HepG2 (cell line): ENCODE measurements at regions not wholly inside any gene's neighbourhood (a gene's known extent, or its start where the extent isn't known, plus 50 kb on each side); places are given as distances from the start of the nearest gene placed in this dataset.

Experiments used
- ATAC-seq: fragments of 200-7000 bp; cut with Tn5 transposase; 3 replicates; pipeline ENCODE4 v1.9.1; 2020; ENCODE audit warnings: mild to moderate bottlenecking, moderate library complexity
- BruUV-seq: library from RNA; stranded (reverse); fragments of 400-500 nt; replicated peaks from 2 replicates; lab custom pipeline; 2021; lab: Mats Ljungman, UMichigan
- CTCF ChIA-PET: fragments of 300-600 bp; formaldehyde crosslinking; extraction: SDS; loops from one replicate; lab custom pipeline; 2021; ENCODE audit warnings: low total read pairs, inconsistent platforms, low intra/inter-chr PET ratio; lab: Yijun Ruan, JAX
- POLR2A ChIA-PET: fragments of 350-600 bp; sonication (Branson Sonifier 250); formaldehyde crosslinking; loops from one replicate; lab custom pipeline; 2020; ENCODE audit warnings: antibody characterized with exemption, inconsistent platforms; lab: Yijun Ruan, JAX
- DNase-seq: peaks from one replicate; pipeline ENCODE4 v3.0.0-alpha.2; 2015; ENCODE audit warnings: low spot score
- FAIRE-seq: peaks from 3 replicates; lab custom pipeline; 2011; peaks lifted over from hg19 to GRCh38; lab: Jason Lieb, UNC
- H2AFZ ChIP-seq: one replicate; pipeline ENCODE4 v1.6.1; 2011; ENCODE audit warnings: low read length, inconsistent platforms
- H3K27ac ChIP-seq: fragments of 300-600 bp; 3 replicates; pipeline ENCODE4 v1.8.0; 2011; ENCODE audit warnings: mixed run types, mild to moderate bottlenecking, mixed read lengths, low read length, inconsistent platforms; ENCODE audit not compliant: insufficient read depth; ENCODE audit errors: extremely low read length
- H3K27me3 ChIP-seq, 2 experiments: fragments of 200-600 bp in 1 of 2; 2 replicates in 1 of 2; 3 replicates in 1 of 2; pipeline versions ENCODE4 v1.6.0 to v1.8.0; 2011; ENCODE audit warnings: low read length in 2 of 2, mild to moderate bottlenecking in 2 of 2, moderate library complexity in 2 of 2, inconsistent platforms in 1 of 2; ENCODE audit not compliant: insufficient read depth in 2 of 2, control insufficient read depth in 1 of 2
- H3K36me3 ChIP-seq, 2 experiments: fragments of 200-600 bp in 1 of 2; replicated peaks in 1 of 2; 2 replicates in 1 of 2; 3 replicates in 1 of 2; pipeline versions ENCODE4 v1.5.1 to v1.8.0; 2011; ENCODE audit warnings: low read length in 2 of 2, inconsistent platforms in 1 of 2; ENCODE audit not compliant: insufficient read depth in 2 of 2, control insufficient read depth in 1 of 2
- H3K4me1 ChIP-seq: 2 replicates; pipeline ENCODE4 v1.5.1; 2012; ENCODE audit warnings: low read length, inconsistent platforms; ENCODE audit not compliant: insufficient read depth
- H3K4me2 ChIP-seq: 2 replicates; pipeline ENCODE4 v1.6.0; 2011; ENCODE audit warnings: low read depth, low read length, inconsistent platforms
- H3K4me3 ChIP-seq, 3 experiments: fragments of 200-600 bp in 1 of 3; sonication (generic), shearing (Covaris generic) in 1 of 3; replicated peaks in 1 of 3; 2 replicates each; pipeline ENCODE4 v1.5.1; 2011 to 2016; ENCODE audit warnings: low read length in 3 of 3, inconsistent platforms in 2 of 3, low read depth in 2 of 3, mild to moderate bottlenecking in 2 of 3, control low read depth in 1 of 3, mixed read lengths in 1 of 3; ENCODE audit not compliant: insufficient read depth in 1 of 3
- H3K79me2 ChIP-seq: one replicate; pipeline ENCODE4 v1.6.1; 2011; ENCODE audit warnings: low read length, inconsistent platforms; ENCODE audit not compliant: insufficient read depth
- H3K9ac ChIP-seq: 2 replicates; pipeline ENCODE4 v1.6.0; 2011; ENCODE audit warnings: mild to moderate bottlenecking, low read depth, low read length, inconsistent platforms; ENCODE audit not compliant: insufficient read depth
- H3K9me3 ChIP-seq: 2 replicates; pipeline ENCODE4 v1.5.1; 2012; ENCODE audit warnings: mild to moderate bottlenecking, low read length
- H4K20me1 ChIP-seq: 2 replicates; pipeline ENCODE4 v1.6.0; 2011; ENCODE audit warnings: inconsistent platforms, mild to moderate bottlenecking, low read length, moderate library complexity; ENCODE audit not compliant: insufficient read depth
- ELF4 ChIP-seq: sonication (generic); formaldehyde crosslinking; IDR thresholded peaks from 2 replicates; pipeline ENCODE4 v1.5.0; 2020; ENCODE audit warnings: missing genetic modification reagents, mild to moderate bottlenecking, moderate library complexity, borderline replicate concordance
- ESRRA ChIP-seq: sonication (generic); formaldehyde crosslinking; IDR thresholded peaks from 2 replicates; pipeline ENCODE4 v1.5.1; 2020; ENCODE audit warnings: mild to moderate bottlenecking, low read depth, missing genetic modification reagents
- GRHL1 ChIP-seq: sonication (generic); formaldehyde crosslinking; conservative IDR thresholded peaks from 2 replicates; pipeline ENCODE4 v1.8.0; 2022; ENCODE audit warnings: missing genetic modification reagents
- HNRNPL ChIP-seq: fragments of 200-400 bp; formaldehyde crosslinking; IDR thresholded peaks from 2 replicates; pipeline ENCODE4 v1.6.1; 2017; ENCODE audit warnings: mild to moderate bottlenecking, low read depth, low read length
- MTF1 ChIP-seq: sonication (generic); formaldehyde crosslinking; IDR thresholded peaks from 2 replicates; pipeline ENCODE4 v1.5.0; 2020; ENCODE audit warnings: missing genetic modification reagents
- RNF2 ChIP-seq: fragments of 450-650 bp; conservative IDR thresholded peaks from 2 replicates; pipeline ENCODE4 v1.6.1; 2016; ENCODE audit warnings: low read depth
- ZNF18 ChIP-seq: sonication (generic); formaldehyde crosslinking; IDR thresholded peaks from 2 replicates; pipeline ENCODE4 v1.8.0; 2022; ENCODE audit warnings: mild to moderate bottlenecking, missing genetic modification reagents; ENCODE audit not compliant: insufficient replicate concordance
- ZNF354B ChIP-seq: sonication (generic); formaldehyde crosslinking; IDR thresholded peaks from 2 replicates; pipeline ENCODE4 v1.8.0; 2022; ENCODE audit warnings: mild to moderate bottlenecking, missing genetic modification reagents
- ZSCAN5A ChIP-seq: sonication (generic); formaldehyde crosslinking; IDR thresholded peaks from 2 replicates; pipeline ENCODE4 v1.8.0; 2022; ENCODE audit warnings: mild to moderate bottlenecking, missing genetic modification reagents, borderline replicate concordance
- WGBS: methylation state at CpG from one replicate; pipeline ENCODE4 v1.1.6; 2017; ENCODE audit warnings: low lambda C conversion rate; 5-methylcytosine and 5-hydroxymethylcytosine counted together
- in situ Hi-C: cut with HindIII; loops from 2 replicates; pipeline ENCODE4 v1.10.0; 2017; ENCODE audit warnings: low pct_unique_long_range_greater_than_20kb; ENCODE audit not compliant: extremely low pct_ligation_motif_present
- intact Hi-C: fragments of 100-400 bp; cut with micrococcal nuclease; formaldehyde crosslinking; loops from one replicate; pipeline ENCODE4 v1.10.0; 2022; ENCODE audit not compliant: unreplicated experiment

GRCh38 chr18:56100090-56100722, 512.2 kb upstream of the TCF4 start:
- H3K27ac ChIP-seq = no peak overlapping the region
- no peaks in the 10 kb centered on the region; a peak in 1 of 5 replicates for H3K27me3 ChIP-seq
- no peak overlapping the region for H3K9ac ChIP-seq
- H4K20me1 ChIP-seq = no peaks in the 10 kb centered on the region
- ChIA-PET CTCF (no interaction called here), POLR2A (no interaction called here)
- H3K79me2 ChIP-seq = no peaks in the 10 kb centered on the region
- intact Hi-C loops = no loop called here
- TF ChIP-seq ZNF18 (no peak), MTF1 (no peak), ZNF354B (CRISPR knock-in tag) (no peak), ESRRA (CRISPR knock-in tag) (no peak), ELF4 (CRISPR knock-in tag) (no peak), ZSCAN5A (no peak), RNF2 (no peak), HNRNPL (no peak), GRHL1 (CRISPR knock-in tag) (no peak)
- no peaks in the 10 kb centered on the region for H3K4me1 ChIP-seq
- DNase-seq = no peak
- no peak overlapping the region for H2AFZ ChIP-seq
- no peak overlapping the region for H3K4me3 ChIP-seq
- no peaks in the 10 kb centered on the region for H3K36me3 ChIP-seq
- no peak overlapping the region for H3K4me2 ChIP-seq
- BruUV-seq = no TSS peak
- H3K9me3 ChIP-seq = peaks cover 96% of the 10 kb centered on the region
- in situ Hi-C loops = no loop called here
- 1% methylated on average over 6 of the region's 6 CpGs for WGBS
- FAIRE-seq = no peak
- ATAC-seq = no peak
